Kidney epithelial cell (primary cell): ENCODE measurements at regions not wholly inside any gene's neighbourhood (a gene's known extent, or its start where the extent isn't known, plus 50 kb on each side); places are given as distances from the start of the nearest gene placed in this dataset.

Source experiments
- DNase-seq: peaks from one replicate; pipeline ENCODE4 v3.0.0-alpha.2; 2010; ENCODE audit warnings: low read depth
- H3K27me3 ChIP-seq: 2 replicates; pipeline ENCODE4 v1.6.0; 2011; ENCODE audit warnings: low read length; ENCODE audit not compliant: control insufficient read depth, insufficient read depth
- H3K36me3 ChIP-seq: 2 replicates; pipeline ENCODE4 v1.5.1; 2011; ENCODE audit warnings: low read length; ENCODE audit not compliant: control insufficient read depth, insufficient read depth
- H3K4me3 ChIP-seq: 2 replicates; pipeline ENCODE4 v1.5.1; 2011; ENCODE audit warnings: low read depth, mild to moderate bottlenecking, control low read depth, low read length
- CTCF ChIP-seq: IDR thresholded peaks from 2 replicates; pipeline ENCODE4 v1.5.1; 2011; ENCODE audit warnings: mild to moderate bottlenecking, moderate library complexity, low read length, control low read depth, inconsistent platforms; ENCODE audit not compliant: insufficient read depth, poor library complexity, severe bottlenecking

- Histone ChIP-seq H3K4me3 (no peak overlapping the region), H3K27me3 (no peaks in the 10 kb centered on the region), H3K36me3 (no peaks in the 10 kb centered on the region)
- DNase-seq: no peak
- TF ChIP-seq CTCF: no peak
Observed at GRCh38 chr12:13716119-13716518, 265.3 kb downstream of the GRIN2B start.

- DNase-seq: no peak
- no peak for TF ChIP-seq CTCF
- Histone ChIP-seq H3K4me3 (no peak overlapping the region), H3K27me3 (no peaks in the 10 kb centered on the region), H3K36me3 (no peaks in the 10 kb centered on the region)
Observed at GRCh38 chr12:13713556-13714410, 267.6 kb downstream of the GRIN2B start.

GRCh38 chr12:13707829-13708228 lies 273.6 kb downstream of the GRIN2B start:
- TF ChIP-seq CTCF: no peak
- H3K4me3 ChIP-seq: no peak overlapping the region
- no peak for DNase-seq
- no peaks in the 10 kb centered on the region for H3K27me3 ChIP-seq
- no peaks in the 10 kb centered on the region for H3K36me3 ChIP-seq

- TF ChIP-seq CTCF: no peak
- H3K4me3 ChIP-seq: no peak overlapping the region
- H3K36me3 ChIP-seq: no peaks in the 10 kb centered on the region
- H3K27me3 ChIP-seq: no peaks in the 10 kb centered on the region
- no peak for DNase-seq
Observed at GRCh38 chr12:13702381-13702780, 279.0 kb downstream of the GRIN2B start.

GRCh38 chr12:13701502-13701901 lies 279.9 kb downstream of the GRIN2B start:
- Histone ChIP-seq H3K36me3 (no peaks in the 10 kb centered on the region), H3K27me3 (no peaks in the 10 kb centered on the region), H3K4me3 (no peak overlapping the region)
- no peak for DNase-seq
- no peak for TF ChIP-seq CTCF

GRCh38 chr12:13697973-13698372 lies 283.4 kb downstream of the GRIN2B start:
- TF ChIP-seq CTCF: no peak

More at GRCh38 chr12:13697973-13698372, 283.4 kb downstream of the GRIN2B start:
- no peaks in the 10 kb centered on the region for H3K36me3 ChIP-seq
- no peak for DNase-seq
- no peak overlapping the region for H3K4me3 ChIP-seq
- no peaks in the 10 kb centered on the region for H3K27me3 ChIP-seq
